CD4-positive, alpha-beta T cell (primary cell): ENCODE measurements at regions not wholly inside any gene's neighbourhood (a gene's known extent, or its start where the extent isn't known, plus 50 kb on each side); places are given as distances from the start of the nearest gene placed in this dataset.

Source experiments
- ATAC-seq: fragments of 200-7000 bp; cut with Tn5 transposase; one replicate; pipeline ENCODE4 v1.10.0; 2022; ENCODE audit warnings: mild to moderate bottlenecking; ENCODE audit not compliant: poor library complexity
- CTCF ChIA-PET: fragments of 350-600 bp; sonication (Branson Sonifier 250); formaldehyde crosslinking; loops from one replicate; lab custom pipeline; 2021; ENCODE audit warnings: antibody characterized with exemption, inconsistent platforms; lab: Charles Lee
- POLR2A ChIA-PET: fragments of 350-600 bp; sonication (Branson Sonifier 250); formaldehyde crosslinking; loops from one replicate; lab custom pipeline; 2021; ENCODE audit warnings: antibody characterized with exemption, inconsistent platforms; lab: Charles Lee
- DNase-seq, 14 experiments: peaks; one replicate each; pipeline ENCODE4 v3.0.0-alpha.2; 2013 to 2020; ENCODE audit warnings: mixed read lengths in 2 of 14
- H3K27ac ChIP-seq, 2 donors: one replicate each; pipeline versions ENCODE4 v1.5.1 to v1.7.0; 2013; ENCODE audit warnings: low read length in 2 of 2, low read depth in 1 of 2, mild to moderate bottlenecking in 1 of 2
- H3K27me3 ChIP-seq, 2 experiments: 1 replicate in 1 of 2; 2 replicates in 1 of 2; pipeline versions ENCODE4 v1.6.1 to v1.7.0; 2013; ENCODE audit warnings: low read length in 2 of 2, control low read depth in 1 of 2, mild to moderate bottlenecking in 1 of 2, moderate library complexity in 1 of 2; ENCODE audit not compliant: insufficient read depth in 2 of 2, control insufficient read depth in 1 of 2
- H3K36me3 ChIP-seq: one replicate; pipeline ENCODE4 v1.6.1; 2013; ENCODE audit warnings: low read length, control low read depth; ENCODE audit not compliant: insufficient read depth
- H3K4me1 ChIP-seq: one replicate; pipeline ENCODE4 v1.6.1; 2013; ENCODE audit warnings: low read length, control low read depth; ENCODE audit not compliant: insufficient read depth
- H3K4me3 ChIP-seq: one replicate; pipeline ENCODE4 v1.5.1; 2013; ENCODE audit warnings: mild to moderate bottlenecking, low read length, moderate library complexity
- H3K9me3 ChIP-seq, 2 experiments: 1 replicate in 1 of 2; 2 replicates in 1 of 2; pipeline versions ENCODE4 v1.6.1 to v1.7.0; 2013; ENCODE audit warnings: low read length in 2 of 2, mild to moderate bottlenecking in 2 of 2, control low read depth in 1 of 2, moderate library complexity in 1 of 2; ENCODE audit not compliant: control insufficient read depth in 1 of 2, insufficient read depth in 1 of 2
- H3K27ac Mint-ChIP-seq: one replicate; pipeline ENCODE4 v1.8.0; 2020; ENCODE audit warnings: mixed read lengths
- H3K27me3 Mint-ChIP-seq: one replicate; pipeline ENCODE4 v1.8.0; 2021; ENCODE audit warnings: mixed read lengths
- H3K36me3 Mint-ChIP-seq: one replicate; pipeline ENCODE4 v1.8.0; 2021; ENCODE audit warnings: low read depth, mixed read lengths
- H3K4me1 Mint-ChIP-seq: one replicate; pipeline ENCODE4 v1.8.0; 2021; ENCODE audit warnings: low read depth, mixed read lengths
- H3K4me3 Mint-ChIP-seq: one replicate; pipeline ENCODE4 v1.8.0; 2020; ENCODE audit warnings: mild to moderate bottlenecking, mixed read lengths
- H3K9me3 Mint-ChIP-seq: one replicate; pipeline ENCODE4 v1.8.0; 2020; ENCODE audit warnings: mixed read lengths
- intact Hi-C, 2 experiments: fragments of 100-400 bp; cut with DNase I in 1 of 2; cut with micrococcal nuclease in 1 of 2; formaldehyde crosslinking; loops; one replicate each; pipeline versions ENCODE4 v1.15.1 to v1.9.0; 2023 to 2025; cut with DNase I, micrococcal nuclease
- TF ChIP-seq, protein P1 (sequence below): fragments of 200-600 bp; IDR thresholded peaks from one replicate; pipeline ENCODE4 v1.8.0; 2022; ENCODE audit warnings: antibody characterized with exemption, mild to moderate bottlenecking

DNA sequence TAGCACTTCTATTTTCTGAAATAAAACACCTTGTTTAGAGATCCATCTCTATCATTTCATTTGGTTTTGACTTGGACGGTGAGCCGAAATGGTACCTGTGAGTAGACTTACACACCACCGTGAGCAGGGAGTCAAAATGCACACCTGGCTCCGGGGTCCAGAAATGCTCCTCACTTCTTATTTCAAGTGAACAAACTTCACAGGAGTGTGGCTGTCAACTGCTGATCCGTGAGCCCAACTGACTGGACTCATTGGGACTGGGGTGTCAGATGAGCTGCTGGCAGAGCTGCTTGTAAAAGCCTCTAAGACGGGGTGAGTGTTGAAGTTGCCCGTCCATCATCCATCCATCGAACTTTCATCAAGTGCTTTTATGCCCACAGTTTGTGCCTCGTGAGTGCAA lies 435.5 kb downstream of the GLRX3 start:
- H3K27me3 Mint-ChIP-seq: no peaks in the 10 kb centered on the region
- POLR2A ChIA-PET: no interaction called here
- no peak overlapping the region for H3K27ac Mint-ChIP-seq
- CTCF ChIA-PET: no interaction called here
- Histone ChIP-seq H3K36me3 (no peaks in the 10 kb centered on the region), H3K4me1 (no peaks in the 10 kb centered on the region), H3K4me3 (no peak overlapping the region), H3K9me3 (peaks cover 0 to 19% of the 10 kb centered on the region in 2 experiments), H3K27ac (no peak overlapping the region), H3K27me3 (no peaks in the 10 kb centered on the region)
- no peaks in the 10 kb centered on the region for H3K4me1 Mint-ChIP-seq
- ATAC-seq (no peak), DNase-seq (no peak)
- no peak overlapping the region for H3K4me3 Mint-ChIP-seq
- TF ChIP-seq, protein P1, sequence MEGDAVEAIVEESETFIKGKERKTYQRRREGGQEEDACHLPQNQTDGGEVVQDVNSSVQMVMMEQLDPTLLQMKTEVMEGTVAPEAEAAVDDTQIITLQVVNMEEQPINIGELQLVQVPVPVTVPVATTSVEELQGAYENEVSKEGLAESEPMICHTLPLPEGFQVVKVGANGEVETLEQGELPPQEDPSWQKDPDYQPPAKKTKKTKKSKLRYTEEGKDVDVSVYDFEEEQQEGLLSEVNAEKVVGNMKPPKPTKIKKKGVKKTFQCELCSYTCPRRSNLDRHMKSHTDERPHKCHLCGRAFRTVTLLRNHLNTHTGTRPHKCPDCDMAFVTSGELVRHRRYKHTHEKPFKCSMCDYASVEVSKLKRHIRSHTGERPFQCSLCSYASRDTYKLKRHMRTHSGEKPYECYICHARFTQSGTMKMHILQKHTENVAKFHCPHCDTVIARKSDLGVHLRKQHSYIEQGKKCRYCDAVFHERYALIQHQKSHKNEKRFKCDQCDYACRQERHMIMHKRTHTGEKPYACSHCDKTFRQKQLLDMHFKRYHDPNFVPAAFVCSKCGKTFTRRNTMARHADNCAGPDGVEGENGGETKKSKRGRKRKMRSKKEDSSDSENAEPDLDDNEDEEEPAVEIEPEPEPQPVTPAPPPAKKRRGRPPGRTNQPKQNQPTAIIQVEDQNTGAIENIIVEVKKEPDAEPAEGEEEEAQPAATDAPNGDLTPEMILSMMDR: no peak
- no peaks in the 10 kb centered on the region for H3K36me3 Mint-ChIP-seq
- intact Hi-C loops: no loop called here
- H3K9me3 Mint-ChIP-seq: no peaks in the 10 kb centered on the region

- Mint-ChIP-seq H3K9me3 (no peaks in the 10 kb centered on the region), H3K4me1 (no peaks in the 10 kb centered on the region), H3K4me3 (no peak overlapping the region), H3K36me3 (no peaks in the 10 kb centered on the region), H3K27me3 (no peaks in the 10 kb centered on the region), H3K27ac (no peak overlapping the region)
- Histone ChIP-seq H3K27ac (no peak overlapping the region), H3K4me3 (no peak overlapping the region), H3K27me3 (no peaks in the 10 kb centered on the region), H3K9me3 (peaks cover 0 to 13% of the 10 kb centered on the region in 2 experiments), H3K4me1 (no peaks in the 10 kb centered on the region), H3K36me3 (no peaks in the 10 kb centered on the region)
- intact Hi-C loops: no loop called here
- TF ChIP-seq, protein P1: no peak
- DNase-seq (no peak), ATAC-seq (no peak)
- CTCF ChIA-PET: no interaction called here
- POLR2A ChIA-PET: no interaction called here
Observed at GRCh38 chr10:130573446-130573845, 437.3 kb downstream of the GLRX3 start.

DNA sequence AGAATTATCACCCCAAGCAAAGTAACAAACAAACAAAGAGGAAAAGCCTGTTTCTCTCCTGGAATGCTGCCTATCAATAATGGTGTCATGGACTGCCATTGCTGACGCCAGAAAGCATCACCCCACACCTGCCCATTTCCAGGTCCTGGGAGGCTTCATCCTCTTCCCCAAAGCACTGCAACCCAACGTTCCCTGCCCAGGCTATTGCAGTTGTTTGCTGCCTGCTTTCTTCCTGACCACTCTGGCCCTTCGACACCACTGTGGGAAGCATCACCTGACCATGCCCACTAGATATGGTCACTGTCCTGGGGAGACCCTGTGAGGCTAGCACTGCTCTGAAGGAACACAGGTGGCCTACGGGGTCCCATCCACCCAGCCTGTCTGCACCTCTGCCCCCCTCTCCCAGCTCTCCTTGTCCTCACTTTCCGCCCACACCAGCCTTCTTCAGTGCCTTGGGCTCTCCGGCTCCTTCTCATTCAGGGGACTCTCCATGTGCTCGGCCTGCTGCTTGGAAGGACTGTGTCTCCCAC lies 439.6 kb downstream of the GLRX3 start:
- Mint-ChIP-seq H3K4me3 (no peak overlapping the region), H3K27ac (no peak overlapping the region), H3K36me3 (no peaks in the 10 kb centered on the region), H3K27me3 (peaks cover 9% of the 10 kb centered on the region), H3K9me3 (no peaks in the 10 kb centered on the region), H3K4me1 (no peaks in the 10 kb centered on the region)
- ATAC-seq (no peak), DNase-seq (no peak)
- Histone ChIP-seq H3K4me1 (no peaks in the 10 kb centered on the region), H3K9me3 (peaks cover 0 to 15% of the 10 kb centered on the region in 2 experiments), H3K36me3 (no peaks in the 10 kb centered on the region), H3K27me3 (no peaks in the 10 kb centered on the region), H3K4me3 (no peak overlapping the region), H3K27ac (no peak overlapping the region)
- ChIA-PET POLR2A (no interaction called here), CTCF (no interaction called here)
- TF ChIP-seq, protein P1: no peak
- intact Hi-C loops: no loop called here
